A549 (cell line): ENCODE measurements at regions not wholly inside any gene's neighbourhood (a gene's known extent, or its start where the extent isn't known, plus 50 kb on each side); places are given as distances from the start of the nearest gene placed in this dataset.
A peak's percentile ranks its signal among the peaks of the same experiment; 100 is the strongest.

ENCODE experiments used
- ATAC-seq, 2 experiments: fragments of 200-7000 bp in 1 of 2; fragments of >200 bp in 1 of 2; cut with Nextera tagmentation in 1 of 2; cut with Tn5 transposase in 1 of 2; 3 replicates each; pipeline versions ENCODE4 v1.8.0 to v1.9.1; 2018 to 2020; ENCODE audit warnings: mild to moderate bottlenecking in 1 of 2, moderate library complexity in 1 of 2
- CTCF ChIA-PET: fragments of 300-600 bp; sonication (Branson Sonifier 250); formaldehyde crosslinking; extraction: SDS; loops from one replicate; lab custom pipeline; 2021; ENCODE audit warnings: antibody characterized with exemption, inconsistent platforms; lab: Yijun Ruan, JAX
- POLR2A ChIA-PET: fragments of 350-600 bp; formaldehyde crosslinking; extraction: SDS; loops from one replicate; lab custom pipeline; 2021; ENCODE audit warnings: antibody characterized with exemption, inconsistent platforms; lab: Yijun Ruan, JAX
- DNase-seq, 2 experiments: peaks; one replicate each; pipeline versions ENCODE4 v3.0.0 to v3.0.0-alpha.2; 2011 to 2016; ENCODE audit warnings: low read depth in 1 of 2, low spot score in 1 of 2
- FAIRE-seq: peaks from 2 replicates; lab custom pipeline; 2011; peaks lifted over from hg19 to GRCh38; lab: Jason Lieb, UNC
- H3K27ac ChIP-seq, 2 experiments: fragments of >200 bp; sonication (Bioruptor Twin); formaldehyde crosslinking; 3 replicates each; pipeline ENCODE4 v1.5.1; 2016 to 2017
- H3K4me1 ChIP-seq: fragments of >200 bp; sonication (Bioruptor Twin); formaldehyde crosslinking; 3 replicates; pipeline ENCODE4 v1.6.1; 2016
- H3K4me2 ChIP-seq: fragments of >200 bp; sonication (Bioruptor Twin); formaldehyde crosslinking; 3 replicates; pipeline ENCODE4 v1.6.1; 2016
- H3K4me3 ChIP-seq: fragments of >200 bp; sonication (Bioruptor Twin); formaldehyde crosslinking; 3 replicates; pipeline ENCODE4 v1.5.1; 2016
- H3K9me3 ChIP-seq: fragments of >200 bp; sonication (Bioruptor Twin); formaldehyde crosslinking; 3 replicates; pipeline ENCODE4 v1.6.1; 2016
- ATOH8 ChIP-seq: fragments of 250-450 bp; sonication (Bioruptor Pico); IDR thresholded peaks from 2 replicates; pipeline ENCODE4 v1.5.0; 2020; ENCODE audit warnings: low read depth, mild to moderate bottlenecking, moderate library complexity
- BCL3 ChIP-seq: fragments of >200 bp; sonication (Bioruptor Twin); formaldehyde crosslinking; IDR thresholded peaks from 3 replicates; pipeline ENCODE4 v1.6.1; 2016
- CBX2 ChIP-seq: fragments of 200-600 bp; sonication (generic); IDR thresholded peaks from 2 replicates; pipeline ENCODE4 v1.6.1; 2016; ENCODE audit warnings: low read depth, mild to moderate bottlenecking, borderline replicate concordance
- CEBPB ChIP-seq, 2 experiments: fragments of >200 bp in 1 of 2; sonication (Bioruptor Twin) in 1 of 2; formaldehyde crosslinking in 1 of 2; IDR thresholded peaks; 2 replicates each; pipeline ENCODE4 v1.6.1; 2012 to 2016
- CHD2 ChIP-seq: fragments of 150-350 bp; IDR thresholded peaks from 2 replicates; pipeline ENCODE4 v1.6.1; 2014; ENCODE audit warnings: low read length; ENCODE audit not compliant: partially characterized antibody
- FOSB ChIP-seq: fragments of 250-450 bp; sonication (Bioruptor Pico); IDR thresholded peaks from 2 replicates; pipeline ENCODE4 v1.5.0; 2020; ENCODE audit warnings: mild to moderate bottlenecking, moderate library complexity
- HES2 ChIP-seq: fragments of >200 bp; sonication (Bioruptor Twin); formaldehyde crosslinking; IDR thresholded peaks from 2 replicates; pipeline ENCODE4 v1.6.1; 2016
- HEYL ChIP-seq: fragments of 250-450 bp; sonication (Bioruptor Pico); IDR thresholded peaks from 2 replicates; pipeline ENCODE4 v1.8.0; 2021; ENCODE audit warnings: mild to moderate bottlenecking, moderate library complexity
- HOXB5 ChIP-seq: fragments of 250-450 bp; sonication (Bioruptor Pico); IDR thresholded peaks from 2 replicates; pipeline ENCODE4 v1.5.0; 2020; ENCODE audit warnings: mild to moderate bottlenecking, moderate library complexity
- JUNB ChIP-seq: fragments of >200 bp; sonication (Bioruptor Twin); formaldehyde crosslinking; IDR thresholded peaks from 2 replicates; pipeline ENCODE4 v1.6.1; 2016
- MAFK ChIP-seq: fragments of 450-650 bp; IDR thresholded peaks from 2 replicates; pipeline ENCODE4 v1.6.1; 2014; ENCODE audit not compliant: partially characterized antibody
- NR3C1 ChIP-seq: fragments of >200 bp; sonication (Bioruptor Twin); formaldehyde crosslinking; IDR thresholded peaks from 3 replicates; pipeline ENCODE4 v1.6.1; 2017
- POLR2A ChIP-seq: IDR thresholded peaks from 2 replicates; pipeline ENCODE4 v1.6.1; 2012; ENCODE audit warnings: mild to moderate bottlenecking, low read length
- RFX5 ChIP-seq: fragments of 450-650 bp; IDR thresholded peaks from 2 replicates; pipeline ENCODE4 v1.7.1; 2014; ENCODE audit warnings: antibody characterized with exemption, mild to moderate bottlenecking, moderate library complexity
- RNF2 ChIP-seq: fragments of 200-600 bp; sonication (generic); IDR thresholded peaks from 2 replicates; pipeline ENCODE4 v1.6.1; 2016; ENCODE audit warnings: low read depth, mild to moderate bottlenecking, antibody characterized with exemption, moderate library complexity, borderline replicate concordance
- SMC3 ChIP-seq: fragments of >200 bp; sonication (Bioruptor Twin); formaldehyde crosslinking; IDR thresholded peaks from 3 replicates; pipeline ENCODE4 v1.6.1; 2018; ENCODE audit warnings: inconsistent platforms
- TP53 ChIP-seq: fragments of 250-450 bp; sonication (Bioruptor Pico); IDR thresholded peaks from 2 replicates; pipeline ENCODE4 v1.5.0; 2021; ENCODE audit warnings: mild to moderate bottlenecking, moderate library complexity
- ZNF302 ChIP-seq: fragments of 250-450 bp; sonication (Bioruptor Pico); IDR thresholded peaks from 2 replicates; pipeline ENCODE4 v1.9.0; 2021; ENCODE audit warnings: inconsistent platforms, mild to moderate bottlenecking, moderate library complexity
- WGBS: methylation state at CpG from one replicate; pipeline ENCODE4 v1.1.6; 2017; ENCODE audit errors: missing lambda C conversion rate; 5-methylcytosine and 5-hydroxymethylcytosine counted together

- CTCF ChIA-PET = no interaction called here
These were observed 56.0 kb upstream of the KCNMB2 start for GRCh38 chr3:178480274-178480673.

GRCh38 chr3:178480795-178481194 is 55.4 kb upstream of the KCNMB2 start:
- TF ChIP-seq JUNB = no peak
- CTCF ChIA-PET = no interaction called here
- Histone ChIP-seq H3K4me3 (no peak overlapping the region), H3K27ac (no peak overlapping the region), H3K9me3 (no peaks in the 10 kb centered on the region), H3K4me1 (no peaks in the 10 kb centered on the region), H3K4me2 (no peak overlapping the region)
- WGBS = 33% methylated on average over 4 of the region's 4 CpGs
- no peak for FAIRE-seq
- ATAC-seq = no peak
- POLR2A ChIA-PET = no interaction called here
- DNase-seq = no peak

More at GRCh38 chr3:178480274-178480673, 56.0 kb upstream of the KCNMB2 start:
- Histone ChIP-seq H3K9me3 (no peaks in the 10 kb centered on the region), H3K4me1 (no peaks in the 10 kb centered on the region), H3K4me3 (no peak overlapping the region), H3K27ac (no peak overlapping the region)
- no peak for FAIRE-seq
- no peak for DNase-seq
- POLR2A ChIA-PET = no interaction called here
- TF ChIP-seq POLR2A (no peak), SMC3 (no peak), MAFK (no peak), ATOH8 (CRISPR knock-in tag) (no peak), RFX5 (no peak), CHD2 (no peak), BCL3 (no peak)
- TF ChIP-seq, all 56 proteins: peak for 0
- WGBS = 11% methylated on average over 5 of the region's 5 CpGs
- no peak overlapping the region for H3K4me2 ChIP-seq
- no peak for ATAC-seq

- no peak for FAIRE-seq
- no peak for DNase-seq
- no peak for ATAC-seq
- H3K4me1 ChIP-seq = no peaks in the 10 kb centered on the region
- H3K4me3 ChIP-seq = no peak overlapping the region
- H3K27ac ChIP-seq = no peak overlapping the region
- H3K9me3 ChIP-seq = no peaks in the 10 kb centered on the region
- ChIA-PET CTCF (no interaction called here), POLR2A (no interaction called here)
- no peak for TF ChIP-seq ATOH8 (CRISPR knock-in tag)
- no peak for TF ChIP-seq HEYL (CRISPR knock-in tag)
- TF ChIP-seq TP53 (CRISPR knock-in tag) = no peak
- TF ChIP-seq FOSB (CRISPR knock-in tag) = no peak
- no peak for TF ChIP-seq CEBPB (IDR thresholded peaks at IDR 0.05)
- TF ChIP-seq NR3C1 = no peak
- no peak for TF ChIP-seq HES2
- no peak for TF ChIP-seq RNF2
- no peak for TF ChIP-seq POLR2A
- TF ChIP-seq RFX5 = no peak
- no peak for TF ChIP-seq HOXB5 (CRISPR knock-in tag)
- no peak for TF ChIP-seq ZNF302 (CRISPR knock-in tag)
- no peak for TF ChIP-seq CBX2
- 21% methylated on average over 3 of the region's 3 CpGs for WGBS
- H3K4me2 ChIP-seq = no peak overlapping the region
These were observed 53.3 kb upstream of the KCNMB2 start for GRCh38 chr3:178482981-178483380.

- FAIRE-seq = no peak
- WGBS = 49% methylated on average over 2 of the region's 2 CpGs
- H3K4me3 ChIP-seq = no peak overlapping the region
- H3K4me1 ChIP-seq = no peaks in the 10 kb centered on the region
- POLR2A ChIA-PET = no interaction called here
- TF ChIP-seq MAFK (peak; percentile 10), RNF2 (no peak)
- TF ChIP-seq, all 56 proteins: peak for 1
- H3K9me3 ChIP-seq = no peaks in the 10 kb centered on the region
- DNase-seq (no peak), ATAC-seq (no peak)
- CTCF ChIA-PET = no interaction called here
- H3K4me2 ChIP-seq = no peak overlapping the region
- H3K27ac ChIP-seq = no peak overlapping the region
These were observed 52.5 kb upstream of the KCNMB2 start for GRCh38 chr3:178483704-178484103.
